Thyroid gland (tissue), 4 donors: ENCODE measurements at regions not wholly inside any gene's neighbourhood (a gene's known extent, or its start where the extent isn't known, plus 50 kb on each side); places are given as distances from the start of the nearest gene placed in this dataset.

Experiments
- CTCF ChIP-seq, 6 experiments: fragments of 200-600 bp in 3 of 6; fragments of 450-650 bp in 3 of 6; sonication (generic) in 3 of 6; IDR thresholded peaks; one replicate each; pipeline ENCODE4 v1.5.1; 2016 to 2019; ENCODE audit warnings: antibody characterized with exemption in 6 of 6, mild to moderate bottlenecking in 2 of 6, inconsistent platforms in 1 of 6, moderate library complexity in 1 of 6
- POLR2A ChIP-seq, 2 donors: fragments of 450-650 bp; IDR thresholded peaks; one replicate each; pipeline ENCODE4 v1.6.1; 2017; ENCODE audit warnings: antibody characterized with exemption in 2 of 2, mild to moderate bottlenecking in 2 of 2, moderate library complexity in 1 of 2

- no peak for TF ChIP-seq CTCF (IDR thresholded peaks at IDR 0.05)
- TF ChIP-seq POLR2A (IDR thresholded peaks at IDR 0.05), result no peak
These were observed 94.3 kb downstream of the GALR1 start for GRCh38 chr18:77343846-77344510.
